AG20443 (cell line): ENCODE measurements at regions not wholly inside any gene's neighbourhood (a gene's known extent, or its start where the extent isn't known, plus 50 kb on each side); places are given as distances from the start of the nearest gene placed in this dataset.

Experiments used
- DNase-seq: peaks from one replicate; pipeline ENCODE4 v3.0.0; 2012; ENCODE audit warnings: low spot score, mixed read lengths

GRCh38 chr5:174159327-174160114 is 114.0 kb downstream of the NSG2 start:
- DNase-seq: peak; percentile 78

- no peak for DNase-seq
These were observed 119.9 kb downstream of the NSG2 start for GRCh38 chr5:174165406-174165805.

GRCh38 chr5:174166231-174167079 is 120.9 kb downstream of the NSG2 start:
- no peak for DNase-seq

GRCh38 chr5:174167080-174167910 is 121.8 kb downstream of the NSG2 start:
- no peak for DNase-seq

- DNase-seq: no peak
These were observed 126.6 kb downstream of the NSG2 start for GRCh38 chr5:174172152-174172551.

GRCh38 chr5:174172566-174172965 is 127.1 kb downstream of the NSG2 start:
- DNase-seq: no peak

- DNase-seq: no peak
These were observed 128.3 kb downstream of the NSG2 start for GRCh38 chr5:174173766-174174165.

GRCh38 chr5:174175716-174176268 is 130.3 kb downstream of the NSG2 start:
- DNase-seq: no peak

GRCh38 chr5:174176511-174176910 is 131.0 kb downstream of the NSG2 start:
- DNase-seq: no peak

GRCh38 chr5:174177531-174177930 is 132.0 kb downstream of the NSG2 start:
- no peak for DNase-seq

- no peak for DNase-seq
These were observed 132.6 kb downstream of the NSG2 start for GRCh38 chr5:174177976-174178605.

- no peak for DNase-seq
These were observed 135.1 kb downstream of the NSG2 start for GRCh38 chr5:174180639-174181038.

- no peak for DNase-seq
These were observed 136.6 kb downstream of the NSG2 start for GRCh38 chr5:174182111-174182510.

GRCh38 chr5:174183701-174184100 is 138.2 kb downstream of the NSG2 start:
- no peak for DNase-seq

GRCh38 chr5:174185506-174185905 is 140.0 kb downstream of the NSG2 start:
- DNase-seq: no peak

- DNase-seq: no peak
These were observed 140.7 kb downstream of the NSG2 start for GRCh38 chr5:174186096-174186695.

GRCh38 chr5:174187001-174187400 is 141.5 kb downstream of the NSG2 start:
- no peak for DNase-seq

GRCh38 chr5:174187481-174187880 is 142.0 kb downstream of the NSG2 start:
- no peak for DNase-seq

GRCh38 chr5:174188295-174188694 is 142.8 kb downstream of the NSG2 start:
- DNase-seq: no peak

- no peak for DNase-seq
These were observed 144.4 kb downstream of the NSG2 start for GRCh38 chr5:174189654-174190541.
